OCI-M1 (cell line): ENCODE measurements at regions not wholly inside any gene's neighbourhood (a gene's known extent, or its start where the extent isn't known, plus 50 kb on each side); places are given as distances from the start of the nearest gene placed in this dataset.

Experiments
- DNase-seq: peaks from one replicate; lab custom pipeline; 2025; lab: John Stamatoyannopoulos, UW

GRCh38 chr11:79578116-79578515 is 137.3 kb upstream of the TENM4 start:
- no peak for DNase-seq

GRCh38 chr11:79575701-79576100 is 134.9 kb upstream of the TENM4 start:
- no peak for DNase-seq

GRCh38 chr11:79570104-79570503 is 129.3 kb upstream of the TENM4 start:
- peak; percentile 88 for DNase-seq

GRCh38 chr11:79564288-79564925 is 123.6 kb upstream of the TENM4 start:
- no peak for DNase-seq

GRCh38 chr11:79561496-79561895 is 120.7 kb upstream of the TENM4 start:
- DNase-seq = no peak

- no peak for DNase-seq
Observed at GRCh38 chr11:79550809-79551208, 110.0 kb upstream of the TENM4 start.

GRCh38 chr11:79547256-79547655 is 106.4 kb upstream of the TENM4 start:
- DNase-seq = no peak

GRCh38 chr11:79546351-79546750 is 105.5 kb upstream of the TENM4 start:
- DNase-seq = no peak

GRCh38 chr11:79544361-79544760 is 103.5 kb upstream of the TENM4 start:
- DNase-seq = peak; percentile 73

GRCh38 chr11:79543101-79543500 is 102.3 kb upstream of the TENM4 start:
- DNase-seq = no peak

GRCh38 chr11:79541466-79541865 is 100.6 kb upstream of the TENM4 start:
- no peak for DNase-seq

GRCh38 chr11:79538775-79539174 is 97.9 kb upstream of the TENM4 start:
- no peak for DNase-seq

GRCh38 chr11:79536155-79536917 is 95.5 kb upstream of the TENM4 start:
- no peak for DNase-seq

GRCh38 chr11:79535606-79536005 is 94.8 kb upstream of the TENM4 start:
- no peak for DNase-seq

GRCh38 chr11:79525257-79525656 is 84.4 kb upstream of the TENM4 start:
- DNase-seq = no peak

GRCh38 chr11:79522626-79523025 is 81.8 kb upstream of the TENM4 start:
- DNase-seq = no peak

- no peak for DNase-seq
Observed at GRCh38 chr11:79520086-79520485, 79.3 kb upstream of the TENM4 start.

- DNase-seq = no peak
Observed at GRCh38 chr11:79515781-79516180, 75.0 kb upstream of the TENM4 start.

- no peak for DNase-seq
Observed at GRCh38 chr11:79514695-79515094, 73.9 kb upstream of the TENM4 start.

GRCh38 chr11:79514290-79514689 is 73.5 kb upstream of the TENM4 start:
- DNase-seq = no peak

GRCh38 chr11:79512706-79513469 is 72.1 kb upstream of the TENM4 start:
- no peak for DNase-seq

- no peak for DNase-seq
Observed at GRCh38 chr11:79510960-79511359, 70.1 kb upstream of the TENM4 start.

GRCh38 chr11:79508461-79508860 is 67.6 kb upstream of the TENM4 start:
- no peak for DNase-seq
